ENCODE measurements at regions not wholly inside any gene's neighbourhood (a gene's known extent, or its start where the extent isn't known, plus 50 kb on each side); places are given as distances from the start of the nearest gene placed in this dataset.

GRCh38 chr5:174555726-174556125 is 168.7 kb upstream of the MSX2 start:
- TF ChIP-seq CTCF (IDR thresholded peaks at IDR 0.05) (no peak), POLR2A (IDR thresholded peaks at IDR 0.05) (no peak)

All from body of pancreas (tissue), 4 donors.